GM21515 (cell line): ENCODE measurements at regions not wholly inside any gene's neighbourhood (a gene's known extent, or its start where the extent isn't known, plus 50 kb on each side); places are given as distances from the start of the nearest gene placed in this dataset.
"Not testable (repeated sequence)": the region's sequence is repeated elsewhere in the genome, so short reads cannot be mapped to it uniquely, and the experiment has no call there.

Experiments used
- ATAC-seq: cut with Tn5 transposase; IDR thresholded peaks from one replicate; pipeline ENCODE4 v1.9.1; 2021; ENCODE audit not compliant: unreplicated experiment

DNA sequence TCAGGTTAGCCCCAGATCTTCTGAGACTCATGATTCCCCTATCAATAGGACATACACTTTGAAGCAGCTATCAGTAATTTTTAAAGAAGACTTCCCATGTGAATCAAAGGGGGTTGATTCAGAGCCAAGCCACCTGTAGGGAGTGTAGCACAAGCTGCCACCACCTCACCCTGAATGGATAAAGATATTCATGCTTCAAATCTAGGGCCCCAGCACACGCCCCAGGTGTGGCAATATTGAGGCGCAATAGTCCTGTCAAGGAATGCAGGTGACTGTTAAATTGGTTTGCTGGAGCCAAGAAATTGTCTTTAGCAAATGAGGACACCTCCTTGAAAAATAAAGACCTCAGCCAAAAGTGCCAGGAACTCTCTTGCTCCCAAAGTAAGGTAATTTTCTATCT, 404.4 kb downstream of the MAFB start:
- no peak for ATAC-seq

DNA sequence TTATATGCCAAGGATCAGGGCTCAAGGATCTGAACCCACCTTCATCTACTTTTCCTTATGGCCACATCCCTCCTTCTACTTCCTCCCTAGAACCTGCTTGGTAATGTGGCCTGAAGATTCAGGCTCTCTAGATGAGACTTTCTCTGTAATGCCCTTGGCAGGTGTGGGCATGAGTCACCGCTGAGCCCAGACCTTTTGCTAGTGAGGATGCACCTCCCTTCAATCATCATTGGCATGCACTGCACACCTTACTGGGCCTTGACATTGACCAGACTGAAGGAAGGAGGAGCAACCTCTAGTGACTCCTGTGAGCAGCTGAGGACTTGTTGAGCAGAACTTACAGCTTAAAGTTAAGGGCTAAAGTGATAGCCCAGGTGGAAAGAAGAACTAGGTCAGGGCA, 405.3 kb downstream of the MAFB start:
- no peak for ATAC-seq

DNA sequence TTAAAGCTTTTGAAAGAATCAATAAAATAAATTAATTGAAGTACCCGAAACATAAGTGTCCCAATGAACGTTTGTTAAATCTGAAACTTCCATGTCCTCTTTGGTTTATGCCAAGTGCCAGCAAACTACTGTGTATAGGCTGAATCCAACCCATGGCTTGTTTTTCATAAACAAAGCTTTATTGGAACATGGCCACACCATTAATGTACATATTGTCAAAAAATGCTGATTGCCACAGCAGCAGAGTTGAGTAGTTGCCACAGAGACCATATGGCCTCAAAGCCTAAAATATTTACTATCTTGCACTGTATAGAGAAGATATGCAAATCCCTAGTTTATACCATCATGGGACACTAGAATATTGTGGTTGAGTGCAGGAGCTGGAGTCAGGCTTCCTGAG, 406.1 kb downstream of the MAFB start:
- ATAC-seq: no peak

DNA sequence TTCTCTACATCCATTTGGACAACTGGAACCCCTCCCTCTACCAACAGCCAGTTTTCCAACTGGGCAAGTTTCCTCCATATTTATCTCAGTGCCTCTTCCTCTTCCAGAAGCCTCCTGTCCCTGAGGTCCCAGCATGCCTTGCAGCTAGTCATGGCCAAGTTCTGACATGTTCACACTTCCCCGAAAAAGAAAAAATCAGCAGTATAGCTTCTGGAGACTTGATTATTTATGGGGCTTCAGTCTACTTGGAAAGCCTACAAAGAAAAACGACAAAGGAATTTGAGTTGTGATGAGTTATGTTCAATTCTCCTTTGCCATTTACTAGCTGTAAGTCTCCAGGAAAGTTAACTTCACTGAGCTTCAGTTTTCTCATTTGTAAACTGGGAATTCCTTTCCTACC, 406.5 kb downstream of the MAFB start:
- no peak for ATAC-seq

DNA sequence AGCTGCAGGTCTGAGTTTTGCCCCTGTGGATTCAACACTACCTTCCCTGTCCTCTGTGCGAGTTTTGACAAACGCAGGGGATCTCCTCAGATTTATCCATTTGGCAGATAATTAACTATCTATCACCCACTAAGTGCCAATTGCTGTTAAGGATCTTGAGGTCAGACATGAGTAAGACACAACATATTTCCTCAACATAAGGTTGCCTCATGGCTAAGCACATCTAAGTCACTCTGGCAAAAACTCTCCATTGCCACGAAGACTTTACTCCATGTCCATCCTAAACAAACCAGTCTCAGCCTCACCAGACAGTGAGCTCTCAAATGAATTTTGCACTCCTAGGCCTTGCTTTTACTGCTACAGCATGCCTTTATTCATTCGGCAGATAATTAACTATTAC, 408.4 kb downstream of the MAFB start:
- no peak for ATAC-seq

DNA sequence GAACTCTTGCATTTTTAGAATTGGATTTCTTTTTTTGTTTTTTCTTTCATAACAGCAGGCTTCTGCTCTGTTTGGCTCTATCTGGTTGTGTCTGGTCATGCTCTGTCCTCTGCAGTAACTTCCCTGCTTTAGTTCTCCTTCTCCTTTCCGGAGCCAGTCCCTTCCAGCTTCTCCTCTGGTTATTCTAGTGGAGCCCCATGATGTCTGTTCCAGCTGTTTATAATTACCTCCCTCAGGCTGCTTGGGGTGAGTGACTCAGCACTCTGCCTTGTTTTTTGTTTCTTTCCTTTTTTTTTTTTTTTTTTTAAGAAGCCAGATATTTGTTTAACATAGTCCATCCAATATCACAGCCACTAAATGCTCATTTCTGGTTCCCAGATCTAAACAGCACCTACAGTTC, 409.6 kb downstream of the MAFB start:
- no peak for ATAC-seq

DNA sequence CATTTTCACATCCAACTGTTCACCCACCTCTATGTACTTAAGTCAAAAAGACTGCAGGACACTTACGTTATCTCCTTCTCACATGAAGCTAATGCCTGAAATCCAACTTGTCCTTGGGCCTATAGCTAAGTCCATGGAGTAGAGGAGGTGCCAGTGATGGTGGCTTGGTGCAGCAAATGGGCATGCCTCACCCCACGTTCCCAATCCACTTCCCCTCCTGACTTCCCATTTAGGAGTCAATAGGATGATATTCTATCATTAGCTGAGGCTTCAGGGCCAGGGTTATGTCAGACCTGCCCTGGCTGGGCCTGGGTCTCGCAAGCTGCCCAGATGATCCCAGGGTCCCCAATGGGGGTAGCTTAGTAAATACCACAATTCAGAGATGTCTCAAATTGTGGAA, 410.4 kb downstream of the MAFB start:
- no peak for ATAC-seq

DNA sequence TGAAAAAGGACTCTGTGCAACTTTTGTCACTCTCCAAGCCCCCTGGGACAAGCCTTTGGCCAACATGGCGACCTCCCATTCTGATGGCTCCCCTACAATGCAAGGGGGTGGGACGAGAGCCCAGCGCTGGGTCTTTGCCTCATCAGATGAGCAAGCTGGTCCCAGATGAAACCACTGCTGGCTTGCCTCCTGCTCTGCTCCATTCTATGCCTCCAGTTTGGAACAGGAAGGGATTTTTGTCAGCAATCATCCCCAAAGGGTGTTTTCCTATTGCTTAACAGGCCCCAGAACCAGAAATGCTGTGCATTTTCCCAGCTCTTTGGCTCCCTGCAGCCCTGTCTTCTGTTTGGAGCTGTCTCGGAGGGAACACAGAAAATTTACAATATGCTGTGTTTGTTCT, 412.7 kb downstream of the MAFB start:
- no peak for ATAC-seq

DNA sequence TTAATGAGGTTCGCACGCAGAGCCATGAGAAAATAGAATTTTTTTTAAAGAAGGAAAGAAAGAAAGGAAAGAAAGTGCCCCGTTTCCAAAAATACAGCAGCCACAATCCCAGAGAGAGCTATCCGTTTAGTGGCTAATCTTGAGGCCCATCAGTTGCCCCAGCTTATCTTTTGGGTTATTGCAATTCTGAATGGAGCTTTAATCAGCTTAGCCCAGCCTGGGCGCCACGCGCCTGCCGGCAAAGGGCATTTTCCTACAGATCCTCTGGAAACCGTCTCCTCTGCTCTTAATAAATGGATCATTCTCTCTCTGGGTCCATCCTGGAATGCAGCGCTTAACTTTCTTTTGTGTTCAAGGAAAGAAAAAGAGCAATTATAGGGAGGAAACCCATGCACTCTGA, 413.3 kb downstream of the MAFB start:
- ATAC-seq: no peak

DNA sequence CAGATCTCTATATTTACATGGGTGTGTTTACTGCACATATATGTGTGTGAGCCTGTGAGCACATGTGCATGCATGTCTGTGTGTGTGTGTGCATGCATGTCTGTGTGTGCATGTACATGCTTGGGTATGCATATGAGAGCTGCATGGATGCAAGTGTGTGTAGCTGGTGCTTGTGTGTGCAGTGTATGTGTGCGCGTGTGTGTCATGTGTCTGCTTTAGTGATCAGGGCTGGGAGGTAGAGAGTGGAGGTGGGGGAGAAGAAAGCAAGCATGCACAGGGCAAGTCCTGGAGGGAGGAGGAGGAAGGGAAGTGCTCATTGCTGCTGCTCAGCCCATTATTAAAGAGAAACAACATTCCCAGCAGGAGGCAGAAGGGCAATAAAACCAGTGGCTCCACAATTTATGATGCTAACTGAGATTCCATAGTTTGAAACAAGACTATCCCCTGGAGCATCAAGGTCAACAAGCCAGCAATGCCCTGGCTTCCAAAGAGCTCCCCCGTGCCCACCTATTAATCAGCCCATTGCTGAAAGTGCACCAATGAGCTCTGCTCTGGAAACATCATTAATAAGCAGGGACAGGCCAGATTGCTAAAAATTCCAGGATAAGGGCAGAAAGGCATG, 414.0 kb downstream of the MAFB start:
- ATAC-seq: no peak

DNA sequence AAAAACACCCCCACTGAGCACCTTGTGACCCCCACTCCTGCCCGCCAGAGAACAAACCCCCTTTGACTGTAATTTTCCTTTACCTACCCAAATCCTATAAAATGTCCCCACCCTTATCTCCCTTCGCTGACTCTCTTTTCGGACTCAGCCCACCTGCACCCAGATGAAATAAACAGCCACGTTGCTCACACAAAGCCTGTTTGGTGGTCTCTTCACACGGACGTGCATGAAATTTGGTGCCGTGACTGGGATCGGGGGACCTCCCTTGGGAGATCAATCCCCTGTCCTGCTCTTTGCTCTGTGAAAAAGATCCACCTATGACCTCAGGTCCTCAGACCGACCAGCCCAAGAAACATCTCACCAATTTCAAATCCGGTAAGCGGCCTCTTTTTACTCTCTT, 419.8 kb downstream of the MAFB start:
- ATAC-seq: not testable (repeated sequence)

DNA sequence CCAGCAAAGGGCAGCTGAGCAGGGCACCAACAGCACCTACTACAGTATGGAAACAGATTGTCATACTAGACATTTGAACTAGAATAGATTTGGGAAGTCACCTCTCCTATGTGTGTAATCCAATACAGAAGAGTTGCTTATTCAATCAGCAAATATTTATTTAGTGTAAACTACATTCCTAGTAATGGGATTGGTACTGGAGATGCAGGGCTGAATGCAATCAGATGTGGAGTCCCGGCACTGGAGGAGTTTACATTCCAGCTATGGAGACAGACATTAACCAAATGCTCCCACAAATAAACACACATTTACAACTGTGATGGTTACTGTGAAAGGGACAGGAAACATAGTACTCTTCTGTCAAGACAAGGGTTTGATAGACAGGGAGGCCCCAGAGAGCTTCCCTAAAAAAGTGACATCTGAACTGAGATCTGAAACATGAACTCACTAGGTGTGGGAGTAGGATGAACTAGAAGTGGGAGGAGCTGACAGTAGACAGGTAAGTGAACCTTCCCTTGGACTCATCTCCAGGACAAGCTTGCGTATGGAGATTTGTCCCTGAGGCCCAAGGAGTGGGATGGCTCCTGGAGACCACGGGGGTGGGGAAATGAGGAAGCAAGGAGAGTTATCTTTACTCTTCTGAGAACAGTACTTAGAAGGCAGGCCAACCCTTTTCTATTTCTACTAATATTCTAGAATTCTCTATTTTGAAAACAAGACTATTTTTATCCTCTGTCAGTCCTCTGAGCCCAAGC, 420.5 kb downstream of the MAFB start:
- ATAC-seq: no peak

DNA sequence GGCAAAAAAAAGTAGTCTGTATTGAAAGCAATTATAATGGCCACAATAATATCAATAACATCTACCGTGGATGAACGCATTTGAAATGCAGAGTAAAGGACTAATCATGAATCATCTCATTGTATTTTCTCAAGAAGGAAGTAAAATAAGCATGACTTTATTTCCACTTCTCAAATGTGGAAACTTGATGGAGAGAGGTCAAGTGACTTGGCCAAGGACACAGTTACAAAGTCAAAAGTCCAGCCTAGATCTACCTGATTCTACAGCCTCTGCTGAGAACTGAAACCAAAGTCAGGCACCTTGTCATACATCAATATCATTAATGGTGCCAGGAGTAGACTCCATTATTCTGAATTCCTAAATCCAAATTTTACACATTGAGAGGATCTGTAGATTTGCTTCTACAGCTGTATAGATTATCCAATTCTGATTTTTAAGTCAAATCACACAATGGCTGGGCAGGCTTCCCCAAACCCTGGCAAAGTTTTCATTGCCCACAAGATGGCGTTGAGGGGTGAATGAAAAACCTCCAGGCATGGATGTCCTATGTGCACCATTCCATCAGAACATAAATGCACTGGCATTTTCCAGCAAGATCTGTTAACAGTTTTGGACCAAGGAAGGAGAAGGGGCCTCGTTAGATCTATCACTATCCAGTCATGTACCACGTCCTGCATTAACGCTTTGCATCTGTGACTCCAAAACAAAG, 423.1 kb downstream of the MAFB start:
- no peak for ATAC-seq

DNA sequence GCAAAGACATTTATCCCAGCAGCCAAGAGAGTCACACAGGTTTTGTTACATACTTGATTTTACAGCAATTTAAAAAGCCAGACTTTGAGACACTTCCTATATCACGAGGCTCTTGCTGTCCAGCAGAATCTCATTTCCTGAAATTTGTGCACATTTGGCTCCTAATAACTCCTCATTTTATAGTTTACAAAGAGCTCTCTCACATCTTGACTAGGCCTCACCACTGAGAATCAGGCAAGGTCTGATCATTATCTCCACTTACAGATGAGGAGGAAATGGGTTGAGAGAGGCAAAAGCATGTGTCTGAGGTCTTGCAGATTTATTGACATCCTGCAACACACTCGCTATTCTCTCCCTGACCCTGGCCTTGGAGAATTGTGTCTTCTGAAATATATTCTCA, 426.8 kb downstream of the MAFB start:
- ATAC-seq: no peak

DNA sequence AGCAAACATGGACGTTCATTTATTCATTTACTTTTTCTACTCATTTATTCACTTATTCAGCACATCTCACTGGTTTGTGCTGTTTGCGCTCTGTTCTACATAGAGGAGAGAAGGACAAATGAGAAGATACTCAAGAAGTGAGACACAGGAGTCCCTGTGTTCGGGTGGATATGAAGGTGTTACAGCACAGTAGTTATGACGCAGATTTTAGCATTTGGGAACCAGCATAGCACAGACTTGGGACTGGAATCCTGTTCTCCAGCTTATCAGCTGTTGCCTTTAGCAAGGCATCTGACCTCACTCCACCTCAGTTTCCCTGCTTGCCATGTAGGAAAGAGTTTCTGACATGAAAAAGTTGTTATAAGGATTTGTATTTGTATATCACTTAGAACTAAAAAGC, 430.1 kb downstream of the MAFB start:
- ATAC-seq: no peak

DNA sequence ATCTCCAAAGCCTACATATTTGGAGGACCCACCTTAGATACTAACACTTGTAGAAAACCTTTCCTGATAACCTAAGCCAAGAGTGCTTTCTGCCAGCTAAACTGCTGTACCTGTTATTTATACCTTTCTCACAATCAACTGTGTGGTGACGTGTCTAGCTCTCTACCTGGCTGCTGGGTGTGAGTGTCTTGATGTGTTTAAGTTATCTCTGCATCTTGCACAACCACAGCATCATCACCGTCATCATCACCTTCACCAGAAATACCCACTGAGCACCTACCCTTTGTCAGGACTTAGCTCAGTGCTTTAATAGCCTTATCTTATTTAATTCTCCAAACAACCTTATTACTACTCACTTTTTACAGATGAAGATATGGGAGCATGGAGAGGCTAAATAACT, 431.3 kb downstream of the MAFB start:
- no peak for ATAC-seq

DNA sequence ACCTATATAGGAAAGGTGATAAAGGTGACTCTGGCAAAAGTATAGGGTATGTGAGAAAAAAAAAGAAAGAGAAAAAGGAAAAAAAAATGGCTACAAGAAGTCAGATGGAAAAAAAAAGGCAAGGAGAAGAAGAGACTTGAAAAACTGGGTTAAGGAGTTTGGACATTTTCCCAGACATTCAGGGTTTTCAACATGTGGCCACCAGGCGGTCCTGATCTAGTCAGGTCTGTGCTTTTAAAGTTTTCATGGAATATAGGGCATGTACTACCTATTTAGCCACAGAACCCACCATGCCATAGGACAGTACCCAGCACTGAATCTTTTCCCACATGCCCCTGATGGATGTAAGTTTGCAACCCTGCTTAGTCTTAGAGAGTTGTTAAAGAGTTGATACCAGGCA, 433.7 kb downstream of the MAFB start:
- no peak for ATAC-seq

DNA sequence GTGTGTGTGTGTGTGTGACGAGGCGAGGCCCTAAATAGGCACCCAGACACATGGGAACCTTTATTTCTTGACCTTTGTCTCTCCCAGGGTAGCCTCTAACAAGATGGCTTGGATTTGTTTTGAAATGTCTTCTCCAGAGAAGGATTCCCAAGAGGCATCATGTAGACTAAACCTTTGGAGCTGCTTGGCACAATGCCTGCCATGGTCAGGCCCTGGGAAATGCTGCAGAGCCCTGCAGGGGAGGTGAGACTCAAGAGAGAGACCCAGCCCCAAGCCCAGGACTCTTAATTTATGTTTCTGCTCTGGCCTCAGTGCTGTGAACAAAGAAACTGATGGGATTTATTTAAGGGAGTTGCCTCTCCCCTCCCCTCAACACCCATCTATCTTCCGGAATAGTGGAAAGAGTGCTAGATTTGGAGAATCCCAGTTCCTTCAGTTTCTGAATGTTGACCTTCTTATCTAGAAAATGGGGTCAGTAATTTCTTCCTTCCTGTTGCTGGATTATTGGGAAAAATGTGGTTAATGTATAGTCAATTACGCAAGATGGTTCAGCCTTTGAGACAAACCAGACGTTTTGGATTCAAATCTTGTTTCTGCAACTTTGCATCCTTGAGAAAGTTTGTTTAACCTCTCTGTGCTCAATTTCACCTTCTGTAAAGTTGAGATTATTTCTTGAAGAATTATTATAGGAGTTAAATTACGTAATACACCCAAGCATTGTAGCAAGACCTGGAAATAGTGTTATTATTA, 434.8 kb downstream of the MAFB start:
- ATAC-seq: no peak

DNA sequence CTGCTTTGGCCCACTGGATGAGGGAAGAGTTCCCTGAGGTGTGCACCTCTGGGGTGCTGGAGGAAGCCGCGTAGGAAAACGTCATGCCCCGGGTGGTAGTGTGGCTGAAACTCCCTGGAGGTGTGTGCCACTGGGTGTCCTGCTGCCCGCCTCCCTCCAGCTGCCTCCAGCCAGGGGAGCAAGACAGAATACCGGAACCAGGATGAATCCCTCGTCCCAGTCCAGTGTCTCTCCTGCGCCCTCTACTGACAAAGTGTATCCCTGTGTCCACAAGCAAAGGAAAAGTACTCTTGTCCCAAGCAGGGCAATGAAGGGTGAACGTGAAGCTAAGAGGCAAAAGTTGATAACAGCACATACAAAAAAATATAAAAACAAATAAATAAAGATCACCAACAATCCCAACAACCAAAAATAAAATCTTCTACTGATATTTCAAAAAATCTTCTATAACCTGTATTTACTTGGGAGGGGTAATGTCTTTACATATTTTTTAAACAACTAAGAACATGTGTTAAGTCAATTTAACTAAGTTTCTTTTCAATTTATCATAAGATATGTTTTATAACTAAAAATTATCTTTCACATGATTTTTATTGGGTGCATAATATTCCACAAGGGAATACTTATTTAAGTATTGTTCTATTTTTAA, 437.6 kb downstream of the MAFB start:
- ATAC-seq: no peak

DNA sequence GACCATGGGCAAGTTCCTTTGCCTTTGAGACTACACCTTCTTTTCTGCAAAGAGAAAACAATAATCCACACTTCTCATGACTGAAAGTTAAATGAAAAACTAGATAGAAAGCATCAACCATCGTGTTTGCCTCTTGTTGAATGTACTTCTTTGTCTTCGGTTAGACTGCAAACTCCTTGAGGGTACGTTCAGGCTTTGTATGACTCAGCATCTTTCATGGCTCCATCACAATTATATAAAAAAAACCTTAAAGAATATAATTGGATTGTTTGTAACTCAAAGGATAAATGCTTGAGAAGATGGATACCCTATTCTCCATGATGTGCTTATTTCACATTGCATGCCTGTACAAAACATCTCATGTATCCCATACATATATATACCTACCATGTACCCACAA, 439.2 kb downstream of the MAFB start:
- no peak for ATAC-seq

DNA sequence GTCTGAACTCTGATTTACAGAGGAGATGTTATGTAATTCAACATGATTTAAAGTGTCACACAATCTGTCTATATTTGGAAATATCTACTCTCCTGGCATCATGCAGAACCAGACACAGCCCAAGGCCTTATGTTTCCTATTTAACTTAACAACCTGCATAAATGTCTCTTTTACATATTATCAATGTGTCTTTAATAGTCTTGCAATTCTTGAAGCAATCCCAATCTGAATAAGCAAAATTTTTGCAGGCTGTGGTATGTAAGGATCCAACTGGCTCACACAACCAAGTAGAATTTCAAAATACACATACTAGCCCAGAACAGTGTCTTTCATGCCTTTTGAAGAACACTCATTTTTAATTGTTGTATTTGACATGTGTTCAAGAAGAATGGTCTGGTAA, 443.2 kb downstream of the MAFB start:
- no peak for ATAC-seq
